ENCODE measurements at regions not wholly inside any gene's neighbourhood (a gene's known extent, or its start where the extent isn't known, plus 50 kb on each side); places are given as distances from the start of the nearest gene placed in this dataset.

GRCh38 chr2:136448986-136449780 is 316.2 kb upstream of the THSD7B start:
- no peak for DNase-seq

- DNase-seq = no peak
These were observed 316.9 kb upstream of the THSD7B start for GRCh38 chr2:136448432-136448831.

GRCh38 chr2:136444323-136444722 is 321.0 kb upstream of the THSD7B start:
- DNase-seq = no peak

GRCh38 chr2:136443661-136444060 is 321.7 kb upstream of the THSD7B start:
- no peak for DNase-seq

GRCh38 chr2:136441979-136442714 is 323.2 kb upstream of the THSD7B start:
- DNase-seq = no peak

GRCh38 chr2:136439064-136439676 is 321.2 kb upstream of the CXCR4 start:
- DNase-seq = no peak

- DNase-seq = no peak
These were observed 319.5 kb upstream of the CXCR4 start for GRCh38 chr2:136437461-136437860.

GRCh38 chr2:136436936-136437335 is 319.0 kb upstream of the CXCR4 start:
- no peak for DNase-seq

GRCh38 chr2:136434251-136434715 is 316.3 kb upstream of the CXCR4 start:
- DNase-seq = no peak

GRCh38 chr2:136433261-136433660 is 315.3 kb upstream of the CXCR4 start:
- no peak for DNase-seq

GRCh38 chr2:136424112-136424511 is 306.2 kb upstream of the CXCR4 start:
- no peak for DNase-seq

GRCh38 chr2:136423516-136423996 is 305.6 kb upstream of the CXCR4 start:
- DNase-seq = peak; percentile 3 to 22

GRCh38 chr2:136422512-136422911 is 304.6 kb upstream of the CXCR4 start:
- DNase-seq = no peak

GRCh38 chr2:136420346-136420745 is 302.4 kb upstream of the CXCR4 start:
- DNase-seq = no peak

GRCh38 chr2:136411946-136412345 is 294.0 kb upstream of the CXCR4 start:
- DNase-seq = no peak

- no peak for DNase-seq
These were observed 292.7 kb upstream of the CXCR4 start for GRCh38 chr2:136410673-136411072.

- no peak for DNase-seq
These were observed 290.8 kb upstream of the CXCR4 start for GRCh38 chr2:136408795-136409194.

GRCh38 chr2:136407952-136408318 is 290.0 kb upstream of the CXCR4 start:
- no peak for DNase-seq

- no peak for DNase-seq
These were observed 289.4 kb upstream of the CXCR4 start for GRCh38 chr2:136407117-136407951.

- no peak for DNase-seq
These were observed 287.0 kb upstream of the CXCR4 start for GRCh38 chr2:136404925-136405324.

- DNase-seq = no peak
These were observed 286.2 kb upstream of the CXCR4 start for GRCh38 chr2:136404176-136404575.

GRCh38 chr2:136402281-136402680 is 284.3 kb upstream of the CXCR4 start:
- DNase-seq = no peak

Data from hippocampal formation (tissue), 2 donors.